HL-60 (cell line): ENCODE measurements at regions not wholly inside any gene's neighbourhood (a gene's known extent, or its start where the extent isn't known, plus 50 kb on each side); places are given as distances from the start of the nearest gene placed in this dataset.
"Not testable (repeated sequence)": the region's sequence is repeated elsewhere in the genome, so short reads cannot be mapped to it uniquely, and the experiment has no call there.

Experiments
- DNase-seq, 2 experiments: peaks; one replicate each; pipeline ENCODE4 v3.0.0-alpha.2; 2010 to 2020; ENCODE audit warnings: low read depth in 1 of 2, low spot score in 1 of 2
- H3K27ac ChIP-seq: fragments of 250-450 bp; sonication (Bioruptor Pico); replicated peaks from 2 replicates; pipeline ENCODE4 v1.5.1; 2020; ENCODE audit warnings: mild to moderate bottlenecking, moderate library complexity
- H3K27me3 ChIP-seq: fragments of 250-450 bp; sonication (Bioruptor Pico); 2 replicates; pipeline ENCODE4 v1.5.1; 2021; ENCODE audit warnings: mild to moderate bottlenecking, moderate library complexity; ENCODE audit not compliant: insufficient read depth, poor library complexity, severe bottlenecking
- H3K4me3 ChIP-seq: replicated peaks from 2 replicates; pipeline ENCODE4 v1.5.1; 2011; ENCODE audit warnings: mild to moderate bottlenecking, control low read depth, low read length; ENCODE audit not compliant: insufficient read depth
- GABPA ChIP-seq: IDR thresholded peaks from 2 replicates; pipeline ENCODE4 v1.6.1; 2012; ENCODE audit warnings: low read depth

DNA sequence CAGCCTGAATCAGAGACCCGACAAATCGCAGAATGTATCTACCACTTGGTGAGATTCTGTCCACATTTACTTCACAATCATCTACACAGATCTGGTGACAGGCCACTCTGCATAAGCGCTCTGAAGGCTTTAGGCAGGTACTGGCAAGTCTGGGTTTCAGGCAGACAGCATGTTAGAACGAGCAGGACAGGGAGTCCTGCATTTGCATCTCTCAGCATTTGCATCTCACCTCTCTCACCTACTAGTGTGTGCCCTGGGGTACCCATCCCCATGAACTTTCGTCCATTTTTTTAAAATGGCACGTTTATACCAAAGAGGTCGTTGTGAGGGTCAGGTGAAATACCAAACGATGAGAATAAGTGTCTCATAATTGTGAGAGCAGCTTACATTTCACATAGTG is 108.2 kb downstream of the SPATA31A1 start:
- H3K27me3 ChIP-seq, DNase-seq: not testable (repeated sequence)
- H3K4me3 ChIP-seq = peak overlapping the region; percentile 41
- peak overlapping the region; percentile 28 for H3K27ac ChIP-seq

DNA sequence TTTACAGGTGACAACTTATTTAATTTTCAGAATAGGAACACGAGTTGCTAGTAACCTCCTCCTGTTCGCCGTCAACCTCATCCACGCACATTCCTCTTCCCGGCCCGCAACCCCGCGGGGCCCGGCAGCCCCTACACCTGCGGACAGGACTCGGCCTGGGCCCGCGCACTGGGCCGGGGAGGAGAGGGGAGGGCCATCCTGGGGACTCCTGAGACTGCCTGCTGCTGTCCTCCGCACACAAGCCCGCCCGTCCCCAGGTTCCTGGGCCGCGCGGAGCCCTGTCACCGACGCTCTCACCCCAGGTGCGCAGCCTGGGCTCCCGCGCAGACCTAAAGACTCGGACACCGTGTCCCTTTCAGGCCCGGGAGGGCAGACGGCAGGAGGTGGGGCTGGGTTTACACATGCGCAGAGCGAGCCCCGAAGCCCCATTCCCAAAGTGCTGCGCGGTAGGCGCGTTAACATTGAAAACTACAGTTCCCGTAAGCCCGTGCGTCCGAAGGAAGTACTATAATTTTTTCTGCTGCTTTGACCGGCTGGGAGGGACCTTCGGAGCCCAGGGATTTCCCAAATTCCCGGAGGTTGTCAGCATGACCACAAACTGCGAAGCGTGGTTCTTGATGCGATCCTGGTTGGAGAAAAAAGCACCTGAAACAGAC is 108.8 kb downstream of the SPATA31A1 start:
- Histone ChIP-seq H3K27ac (peak overlapping the region; percentile 28), H3K4me3 (peak overlapping the region; percentile 41)
- peak; percentile 66 to 89 for DNase-seq
- H3K27me3 ChIP-seq = not testable (repeated sequence)
- peak; percentile 35 for TF ChIP-seq GABPA

DNA sequence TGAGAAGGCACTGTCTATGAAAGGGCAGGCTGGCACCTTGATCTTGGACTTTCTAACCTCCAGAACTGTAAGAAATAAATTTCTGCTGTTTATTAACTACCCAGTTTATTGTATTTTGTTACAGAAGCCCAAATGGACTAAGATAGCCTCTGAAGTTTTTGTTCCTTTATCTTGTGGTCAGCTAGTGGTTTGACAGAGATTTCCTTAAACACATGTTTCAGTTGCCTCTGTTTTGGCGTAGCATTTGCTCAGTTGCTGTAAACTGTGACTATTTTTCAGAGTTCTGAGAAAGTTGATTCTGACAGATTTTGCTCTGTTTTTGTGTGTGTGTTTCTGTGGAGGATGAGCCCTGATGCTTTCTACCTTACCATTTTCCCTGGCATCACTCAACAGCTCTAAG is 119.0 kb downstream of the SPATA31A1 start:
- H3K27me3 ChIP-seq, DNase-seq, H3K27ac ChIP-seq, H3K4me3 ChIP-seq: not testable (repeated sequence)

DNA sequence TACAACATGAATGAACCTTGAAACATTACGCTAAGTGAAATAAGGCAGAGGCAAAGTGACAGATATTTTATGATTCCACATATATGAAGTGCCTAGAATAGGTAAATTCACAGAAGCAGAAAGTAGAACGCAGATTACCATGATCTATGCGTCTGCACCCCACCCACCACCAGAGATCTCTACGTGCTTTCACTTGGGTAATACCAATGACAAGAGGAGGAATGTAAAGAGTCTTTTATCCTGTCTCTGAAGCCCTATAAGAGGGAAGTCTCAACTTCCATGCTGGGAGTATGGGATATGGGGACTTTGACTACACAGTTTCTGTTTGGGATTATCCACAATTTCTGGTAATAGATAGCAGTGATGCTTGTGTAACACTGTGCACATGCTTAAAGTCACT is 127.6 kb downstream of the SPATA31A1 start:
- H3K4me3 ChIP-seq, H3K27ac ChIP-seq, DNase-seq, H3K27me3 ChIP-seq: not testable (repeated sequence)

DNA sequence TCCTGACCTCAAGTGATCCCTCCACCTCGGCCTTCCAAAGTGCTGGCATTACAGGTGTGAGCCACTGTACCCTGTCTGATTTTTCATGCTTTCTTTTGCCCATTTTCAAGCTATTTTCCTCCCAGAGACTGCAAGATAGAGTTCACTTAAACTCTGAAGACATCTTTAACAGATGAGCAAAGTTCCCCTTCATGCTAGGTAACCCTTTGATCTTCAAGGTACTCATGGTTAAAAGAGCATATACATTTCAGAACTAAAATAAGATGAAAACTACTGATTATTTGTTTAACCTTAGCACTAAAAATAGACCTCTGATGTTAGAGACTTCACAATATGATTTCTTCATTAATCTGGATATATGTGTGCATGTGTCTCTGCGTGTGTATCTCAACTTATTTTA is 128.4 kb downstream of the SPATA31A1 start:
- not testable (repeated sequence) for DNase-seq, H3K4me3 ChIP-seq, H3K27ac ChIP-seq

DNA sequence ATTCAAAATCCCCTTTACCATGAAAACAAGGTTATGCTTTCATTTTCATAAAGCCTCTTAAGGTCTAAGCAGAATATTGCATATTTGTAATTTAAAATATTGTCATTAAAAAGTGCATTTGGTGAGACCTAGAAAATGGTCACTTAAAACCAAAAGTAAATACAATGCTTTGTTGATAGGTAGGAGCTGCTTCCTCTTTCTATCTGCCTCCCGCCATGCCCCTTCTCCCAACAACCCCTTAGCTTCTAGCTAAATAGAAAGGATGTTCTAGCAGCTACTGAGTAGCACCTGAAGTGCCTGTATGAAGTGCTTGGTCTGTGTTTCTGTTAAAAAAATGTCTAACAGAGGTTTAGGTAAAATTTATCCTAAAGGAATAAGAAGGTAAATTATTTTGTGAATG is 128.8 kb downstream of the SPATA31A1 start:
- DNase-seq, H3K4me3 ChIP-seq, H3K27ac ChIP-seq: not testable (repeated sequence)

More for the DNA sequence above, 128.4 kb downstream of the SPATA31A1 start:
- H3K27me3 ChIP-seq = not testable (repeated sequence)

DNA sequence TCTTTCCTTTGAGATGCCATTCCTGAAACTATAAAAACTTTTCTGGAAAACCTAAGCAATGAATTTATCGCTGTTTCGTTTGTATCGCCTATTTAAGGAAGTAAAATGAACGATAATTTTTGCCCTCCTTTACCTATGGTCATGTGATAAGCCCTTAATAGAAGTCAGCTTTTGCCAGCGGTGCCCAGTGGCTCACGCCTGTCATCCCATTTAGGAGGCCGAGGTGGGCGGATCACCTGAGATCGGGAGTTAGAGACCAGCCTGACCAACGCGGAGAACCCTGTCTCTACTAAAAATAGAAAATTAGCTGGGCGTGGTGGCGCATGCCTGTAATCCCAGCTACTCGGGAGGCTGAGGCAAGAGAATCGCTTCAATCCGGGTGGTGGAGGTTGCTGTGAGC is 132.0 kb downstream of the SPATA31A1 start:
- H3K27ac ChIP-seq, H3K27me3 ChIP-seq, DNase-seq, H3K4me3 ChIP-seq: not testable (repeated sequence)

More for the DNA sequence above, 128.8 kb downstream of the SPATA31A1 start:
- H3K27me3 ChIP-seq = not testable (repeated sequence)

DNA sequence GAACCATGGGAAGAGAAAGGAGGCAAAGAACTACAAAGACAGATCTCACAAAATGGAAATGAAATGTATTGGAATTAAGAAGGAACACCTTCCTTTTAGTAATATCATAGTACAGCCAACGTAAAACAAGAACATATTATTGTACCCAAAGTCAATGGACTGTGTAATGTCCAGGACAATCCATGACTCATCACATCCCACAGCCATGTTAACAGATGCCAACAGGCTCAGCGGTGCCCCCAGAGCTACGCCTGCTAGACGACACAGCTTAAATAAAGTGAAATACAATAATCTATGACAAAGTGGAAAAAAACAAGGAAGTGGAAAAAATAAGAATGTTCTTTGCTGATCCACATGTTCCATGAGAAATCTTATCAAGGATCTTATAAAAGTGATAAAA is 140.8 kb downstream of the SPATA31A1 start:
- DNase-seq, H3K4me3 ChIP-seq, H3K27ac ChIP-seq, H3K27me3 ChIP-seq: not testable (repeated sequence)

DNA sequence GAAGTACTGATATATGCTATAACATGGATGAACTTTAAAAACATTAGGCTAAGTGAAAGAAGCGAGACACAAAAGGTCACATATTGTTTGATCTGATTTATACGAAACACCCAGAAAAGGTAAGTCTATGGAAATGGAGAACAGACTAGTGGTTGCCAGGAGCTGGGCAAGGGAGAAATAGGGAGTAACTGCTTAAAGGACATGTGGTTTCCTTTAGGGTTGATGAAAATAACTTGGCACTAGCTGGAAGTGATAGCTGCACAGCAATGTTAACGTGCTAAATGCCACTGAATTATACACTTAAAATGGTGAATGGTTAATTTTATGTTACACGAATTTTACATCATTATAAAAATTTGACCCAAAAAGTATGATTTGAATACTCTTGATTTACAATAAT is 147.7 kb downstream of the SPATA31A1 start:
- H3K4me3 ChIP-seq, DNase-seq, H3K27ac ChIP-seq, H3K27me3 ChIP-seq: not testable (repeated sequence)

DNA sequence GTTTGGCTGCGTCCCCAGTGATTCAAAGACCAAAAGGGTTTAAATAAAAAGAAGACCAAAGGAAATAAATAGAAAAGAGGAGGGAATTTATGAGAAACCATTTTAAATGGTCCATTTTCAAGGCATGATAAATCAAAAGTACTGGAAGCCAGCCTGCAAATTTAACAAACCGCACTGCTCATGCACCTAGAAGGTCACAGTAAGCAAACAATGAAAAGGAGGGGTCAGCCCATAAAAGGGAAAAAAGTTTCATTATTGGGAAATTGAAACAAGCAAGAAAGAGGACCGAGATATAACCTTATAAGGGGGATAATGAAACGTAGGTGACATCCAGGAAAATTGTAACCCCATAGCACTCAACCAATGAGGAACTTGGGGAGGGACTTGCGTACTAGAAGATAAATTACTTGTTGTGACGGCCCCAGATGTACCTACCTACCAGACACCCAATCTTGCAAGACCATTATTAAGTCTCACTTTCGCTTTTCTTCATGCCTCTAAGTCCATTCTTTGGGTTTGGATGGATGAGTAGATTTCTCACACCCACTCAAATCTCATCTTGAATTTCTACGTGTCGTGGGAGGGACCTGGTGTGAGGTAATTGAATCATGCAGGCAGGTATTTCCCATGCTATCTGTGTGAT is 172.0 kb downstream of the SPATA31A1 start:
- not testable (repeated sequence) for H3K27ac ChIP-seq, H3K27me3 ChIP-seq, DNase-seq, H3K4me3 ChIP-seq

DNA sequence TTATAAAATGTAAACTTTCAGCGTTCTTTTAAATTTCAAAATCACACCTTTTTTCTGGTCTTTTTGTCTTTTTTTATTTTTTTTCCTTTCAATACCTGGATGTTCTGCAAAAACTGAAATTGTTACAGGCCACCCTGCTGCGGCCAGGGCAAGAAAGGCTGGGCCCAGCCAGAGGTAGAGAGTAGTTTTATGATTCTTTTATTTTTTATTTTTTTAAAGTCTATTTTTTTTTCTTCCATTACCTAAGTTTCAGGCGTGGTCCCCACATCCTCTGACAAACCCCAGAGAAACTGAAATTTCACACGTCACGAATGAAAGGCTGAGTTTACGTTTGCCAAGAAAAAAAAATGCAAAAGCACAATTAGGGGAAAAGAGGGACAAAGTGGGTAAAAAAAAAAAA is 177.1 kb downstream of the SPATA31A1 start:
- not testable (repeated sequence) for H3K27me3 ChIP-seq, DNase-seq, H3K27ac ChIP-seq, H3K4me3 ChIP-seq

DNA sequence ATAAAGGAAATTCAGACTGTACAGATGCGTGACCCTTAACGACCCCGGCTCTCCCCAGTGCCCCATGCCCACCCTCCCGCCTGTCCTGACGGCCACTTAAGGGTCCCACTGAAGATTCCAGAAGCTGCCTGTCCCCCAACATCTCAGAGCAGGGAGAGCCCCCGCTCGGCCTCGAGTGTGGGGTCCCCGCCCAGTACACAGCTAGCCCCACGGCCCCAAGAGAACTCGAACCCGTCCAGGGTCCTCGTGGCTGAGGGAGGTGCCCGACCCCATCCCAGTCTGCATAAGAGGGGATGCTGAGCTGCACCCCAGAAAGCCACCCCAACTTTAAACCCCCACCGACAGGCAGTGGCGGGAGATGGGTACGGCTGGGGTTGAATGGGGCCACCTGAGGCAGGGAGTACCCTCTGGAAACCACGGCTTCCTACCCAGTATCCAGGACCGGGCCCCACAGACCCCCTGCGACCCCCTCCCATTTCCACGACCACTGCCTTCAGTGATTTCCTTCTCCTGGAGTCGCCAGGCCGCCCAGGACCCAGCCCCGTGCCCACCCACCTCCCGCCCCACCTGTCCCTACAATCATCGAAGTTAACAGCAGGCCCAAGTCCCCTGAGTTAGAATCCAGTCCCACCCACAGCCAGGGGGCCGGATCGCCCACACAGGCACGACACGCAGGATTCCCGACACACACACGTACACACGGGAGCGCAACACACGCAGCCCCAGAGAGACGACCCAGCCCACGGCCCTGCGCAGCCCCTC is 177.7 kb downstream of the SPATA31A1 start:
- H3K27me3 ChIP-seq, H3K4me3 ChIP-seq, H3K27ac ChIP-seq, DNase-seq: not testable (repeated sequence)

DNA sequence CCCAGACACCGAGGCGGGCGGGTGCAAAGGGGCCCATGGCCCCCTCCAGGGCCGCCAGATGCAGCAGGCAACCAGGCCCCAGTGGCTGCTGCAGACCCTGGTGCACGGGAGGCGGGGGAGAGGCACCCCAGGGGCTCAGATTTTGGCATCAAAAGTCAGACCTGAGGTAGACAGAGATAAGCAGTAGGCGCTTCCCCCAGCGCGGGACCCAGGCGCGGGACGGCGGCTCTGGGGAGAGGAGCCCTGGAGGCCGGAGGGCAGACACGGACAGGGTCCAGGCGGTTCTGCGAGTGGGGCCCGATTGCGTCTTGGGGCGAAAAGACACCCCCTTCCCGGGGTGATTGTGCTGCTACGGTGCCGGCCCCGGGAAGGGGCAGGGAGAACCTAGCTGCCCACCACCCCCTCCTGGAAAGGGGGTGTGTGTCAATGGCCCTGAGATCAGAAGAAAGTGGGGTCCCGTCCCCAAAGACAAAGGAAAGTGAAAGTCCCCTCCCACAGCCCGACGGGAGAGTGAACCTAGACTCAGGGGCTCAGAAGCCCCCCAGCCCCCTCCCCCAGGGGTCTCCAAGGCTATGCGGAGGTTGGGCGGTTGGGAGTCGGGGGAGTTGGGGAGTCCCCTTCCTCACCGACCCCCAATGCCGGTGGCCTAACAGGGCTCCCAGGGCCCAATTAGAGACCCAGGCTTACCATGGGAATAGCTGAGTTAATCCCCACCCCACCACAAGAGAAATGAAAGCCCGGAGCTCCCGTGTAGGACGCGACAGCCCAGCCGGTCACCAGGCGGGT is 178.5 kb downstream of the SPATA31A1 start:
- not testable (repeated sequence) for H3K4me3 ChIP-seq, DNase-seq, H3K27me3 ChIP-seq, H3K27ac ChIP-seq

DNA sequence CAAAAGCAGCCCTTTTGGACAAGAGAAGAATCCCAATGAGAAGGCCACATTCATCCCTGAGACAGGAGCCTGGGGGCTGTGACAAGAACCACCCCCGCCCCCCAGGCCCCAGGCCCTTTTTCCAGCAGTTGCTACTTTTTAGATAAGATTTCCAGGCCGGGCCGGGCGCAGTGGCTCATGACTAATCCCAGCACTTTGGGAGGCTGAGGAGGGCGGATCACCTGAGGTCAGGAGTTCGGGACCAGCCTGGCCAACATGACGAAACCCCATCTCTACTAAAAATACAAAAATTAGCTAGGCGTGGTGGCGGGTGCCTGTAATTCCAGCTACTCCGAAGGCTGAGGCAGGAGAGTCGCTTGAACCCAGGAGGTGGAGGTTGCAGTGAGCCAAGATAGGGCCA is 179.4 kb downstream of the SPATA31A1 start:
- not testable (repeated sequence) for H3K27me3 ChIP-seq, DNase-seq, H3K4me3 ChIP-seq, H3K27ac ChIP-seq
